Fibroblast of skin of back (primary cell): ENCODE measurements at regions not wholly inside any gene's neighbourhood (a gene's known extent, or its start where the extent isn't known, plus 50 kb on each side); places are given as distances from the start of the nearest gene placed in this dataset.
"Not testable (repeated sequence)": the region's sequence is repeated elsewhere in the genome, so short reads cannot be mapped to it uniquely, and the experiment has no call there.

ENCODE experiments used
- DNase-seq: peaks from one replicate; pipeline ENCODE4 v3.0.0-alpha.2; 2013

GRCh38 chr11:110866081-110866480 is 153.8 kb upstream of the ARHGAP20 start:
- no peak for DNase-seq

- DNase-seq = no peak
These were observed 150.2 kb upstream of the ARHGAP20 start for GRCh38 chr11:110862407-110862806.

GRCh38 chr11:110860461-110860860 is 148.2 kb upstream of the ARHGAP20 start:
- no peak for DNase-seq

GRCh38 chr11:110859998-110860397 is 147.8 kb upstream of the ARHGAP20 start:
- DNase-seq = no peak

GRCh38 chr11:110859240-110859840 is 147.1 kb upstream of the ARHGAP20 start:
- DNase-seq = no peak

- DNase-seq = no peak
These were observed 146.3 kb upstream of the ARHGAP20 start for GRCh38 chr11:110858547-110858921.

GRCh38 chr11:110857892-110858546 is 145.8 kb upstream of the ARHGAP20 start:
- DNase-seq = peak; percentile 36

- DNase-seq = no peak
These were observed 145.0 kb upstream of the ARHGAP20 start for GRCh38 chr11:110856996-110857812.

GRCh38 chr11:110856340-110856739 is 144.1 kb upstream of the ARHGAP20 start:
- DNase-seq = no peak

- DNase-seq = no peak
These were observed 143.0 kb upstream of the ARHGAP20 start for GRCh38 chr11:110855191-110855590.

- DNase-seq = no peak
These were observed 140.8 kb upstream of the ARHGAP20 start for GRCh38 chr11:110852921-110853490.

GRCh38 chr11:110850846-110851245 is 138.6 kb upstream of the ARHGAP20 start:
- DNase-seq = no peak

GRCh38 chr11:110843053-110843452 is 130.8 kb upstream of the ARHGAP20 start:
- DNase-seq = not testable (repeated sequence)

- no peak for DNase-seq
These were observed 126.6 kb upstream of the ARHGAP20 start for GRCh38 chr11:110838808-110839207.

- no peak for DNase-seq
These were observed 125.4 kb upstream of the ARHGAP20 start for GRCh38 chr11:110837603-110838002.

GRCh38 chr11:110835106-110835505 is 122.9 kb upstream of the ARHGAP20 start:
- no peak for DNase-seq

GRCh38 chr11:110833033-110833484 is 120.8 kb upstream of the ARHGAP20 start:
- DNase-seq = peak; percentile 35

GRCh38 chr11:110832539-110832938 is 120.3 kb upstream of the ARHGAP20 start:
- no peak for DNase-seq

GRCh38 chr11:110832080-110832479 is 119.8 kb upstream of the ARHGAP20 start:
- DNase-seq = no peak

- DNase-seq = no peak
These were observed 118.5 kb upstream of the ARHGAP20 start for GRCh38 chr11:110830747-110831146.

GRCh38 chr11:110830344-110830743 is 118.1 kb upstream of the ARHGAP20 start:
- DNase-seq = no peak

- DNase-seq = no peak
These were observed 117.6 kb upstream of the ARHGAP20 start for GRCh38 chr11:110829873-110830272.

GRCh38 chr11:110828086-110828485 is 115.8 kb upstream of the ARHGAP20 start:
- DNase-seq = no peak
